ELF-1 (cell line): ENCODE measurements at regions not wholly inside any gene's neighbourhood (a gene's known extent, or its start where the extent isn't known, plus 50 kb on each side); places are given as distances from the start of the nearest gene placed in this dataset.
"Not testable (repeated sequence)": the region's sequence is repeated elsewhere in the genome, so short reads cannot be mapped to it uniquely, and the experiment has no call there.

Source experiments
- DNase-seq: peaks from one replicate; pipeline ENCODE4 v3.0.0-alpha.2; 2016; ENCODE audit warnings: low read depth, low spot score

DNA sequence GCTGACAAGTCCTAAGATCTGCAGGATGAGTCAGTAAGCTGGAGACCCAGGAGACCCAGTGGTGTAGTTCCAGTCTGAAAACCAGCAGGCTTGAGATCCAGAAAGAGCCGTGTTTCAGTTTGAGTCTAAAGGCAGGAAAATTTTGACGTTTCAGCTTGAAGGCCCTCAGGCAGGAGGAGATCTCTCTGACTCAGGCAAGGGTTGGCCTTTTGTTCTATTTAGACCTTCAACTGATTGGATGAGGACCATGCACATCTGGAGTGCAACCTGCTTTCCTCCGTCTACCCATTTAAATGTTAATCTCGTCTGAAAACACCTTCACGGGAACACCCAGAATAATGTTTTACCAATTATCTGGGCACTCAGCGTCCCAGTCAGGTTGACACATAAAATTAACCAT lies 69.5 kb downstream of the NPIPA7 start:
- DNase-seq: not testable (repeated sequence)

DNA sequence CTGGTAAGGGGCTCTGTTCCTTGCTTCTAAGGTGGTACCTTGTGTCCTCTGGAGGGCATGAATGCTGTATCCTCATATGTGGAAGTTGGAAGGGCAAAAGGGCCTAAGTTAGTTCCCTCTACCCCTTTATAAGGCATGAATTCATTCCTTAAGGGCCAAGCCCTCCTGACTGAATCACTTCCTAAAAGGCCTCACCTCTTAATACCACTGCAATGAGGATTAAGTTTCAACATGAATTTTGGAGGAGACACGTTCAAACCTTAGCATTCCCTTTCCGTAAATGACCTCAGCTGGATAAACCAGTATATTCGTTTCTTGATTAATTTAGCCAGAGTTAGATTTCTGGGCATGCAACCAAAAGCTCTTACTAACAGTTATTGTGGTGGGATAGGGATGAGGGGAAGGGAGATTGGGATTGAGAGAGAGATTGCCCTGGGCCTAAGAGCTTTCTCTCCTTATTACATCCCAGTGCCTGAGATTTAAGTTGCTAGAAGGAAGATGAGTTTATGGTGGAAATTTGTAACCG lies 70.8 kb downstream of the NPIPA7 start:
- not testable (repeated sequence) for DNase-seq

DNA sequence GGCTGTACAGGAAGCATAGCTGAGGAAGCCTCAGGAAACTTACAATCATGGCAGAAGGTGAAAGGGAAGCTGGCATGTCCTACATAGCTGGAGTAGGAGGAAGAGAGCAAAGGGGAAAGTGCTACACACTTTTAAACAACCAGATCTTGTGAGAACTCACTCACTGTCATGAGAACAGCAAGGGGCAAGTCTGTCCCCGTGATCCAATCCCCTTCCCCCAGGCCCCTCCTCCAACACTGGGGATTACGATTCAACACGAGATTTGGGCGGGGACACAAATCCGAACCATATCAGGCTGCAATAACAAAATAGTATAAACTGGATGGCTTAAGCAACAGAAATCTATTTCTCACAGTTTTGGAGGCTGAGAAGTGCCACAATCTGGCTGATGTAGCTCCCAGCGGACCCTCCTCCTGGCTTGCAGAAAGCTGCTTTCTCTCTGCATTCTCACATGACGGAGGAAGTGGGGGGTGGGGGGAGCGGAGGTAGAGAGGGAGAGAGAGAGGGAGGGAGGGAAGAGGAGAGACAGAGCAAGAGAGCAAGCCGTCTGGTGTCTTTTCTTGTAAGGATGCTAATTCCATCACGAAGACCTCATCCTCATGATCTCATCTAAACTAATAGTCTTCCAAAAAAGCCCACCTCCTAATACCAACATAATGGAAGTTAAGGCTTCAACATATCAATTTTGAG lies 72.9 kb downstream of the NPIPA7 start:
- DNase-seq: not testable (repeated sequence)

DNA sequence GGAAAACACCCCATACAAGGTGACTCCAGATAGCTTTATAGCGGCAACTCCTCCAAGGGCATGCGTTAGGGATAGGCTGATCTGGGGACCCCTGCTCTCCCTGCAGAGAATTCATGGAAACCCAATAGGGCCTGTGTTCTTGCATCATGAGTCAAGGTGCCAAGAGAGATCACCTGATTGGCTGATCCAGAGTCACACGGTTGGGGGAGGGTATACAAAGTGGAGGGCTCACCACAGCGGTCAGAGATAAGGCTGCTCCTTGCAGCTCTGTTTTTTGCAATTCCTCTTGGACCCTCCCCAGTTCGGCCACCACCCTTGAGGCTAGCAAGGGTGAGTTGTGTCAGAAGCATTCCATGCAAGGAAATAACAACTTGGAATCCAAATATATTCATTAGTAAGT lies 79.6 kb downstream of the NPIPA7 start:
- not testable (repeated sequence) for DNase-seq

DNA sequence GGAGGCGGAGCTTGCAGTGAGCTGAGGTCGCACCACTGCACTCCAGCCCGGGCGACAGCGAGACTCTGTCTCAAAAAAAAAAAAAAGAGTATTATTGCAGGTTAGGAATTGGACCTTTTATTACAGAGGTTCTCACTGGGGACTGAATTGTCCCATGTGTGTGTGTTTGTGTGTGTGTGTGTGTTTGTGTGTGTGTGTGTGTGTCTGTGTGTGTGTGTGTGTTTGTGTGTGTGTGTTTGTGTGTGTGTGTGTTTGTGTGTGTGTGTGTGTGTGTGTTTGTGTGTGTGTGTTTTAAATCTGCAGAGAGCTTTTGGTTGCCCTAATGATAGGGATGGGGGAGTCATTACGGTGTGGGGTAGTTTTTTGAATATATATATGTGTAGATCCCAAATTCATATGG lies 84.9 kb downstream of the NPIPA7 start:
- DNase-seq: not testable (repeated sequence)

DNA sequence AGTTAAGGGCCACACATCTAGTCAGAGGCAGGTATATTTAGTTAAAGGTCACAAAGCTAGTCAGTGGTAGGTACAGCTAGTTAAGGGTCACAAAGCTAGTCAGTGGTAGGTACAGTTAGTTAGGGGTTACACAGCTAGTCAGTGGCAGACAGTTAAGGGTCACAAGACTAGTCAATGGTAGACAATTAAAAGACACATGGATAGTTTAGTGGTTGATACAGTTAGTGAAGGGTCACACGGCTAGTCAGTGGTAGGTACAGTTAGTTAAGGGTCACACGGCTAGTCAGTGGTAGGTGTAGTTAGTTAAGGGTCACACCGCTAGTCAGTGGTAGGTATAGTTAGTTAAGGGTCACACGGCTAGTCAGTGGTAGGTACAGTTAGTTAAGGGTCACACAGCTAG lies 110.0 kb downstream of the NPIPA7 start:
- DNase-seq: not testable (repeated sequence)

DNA sequence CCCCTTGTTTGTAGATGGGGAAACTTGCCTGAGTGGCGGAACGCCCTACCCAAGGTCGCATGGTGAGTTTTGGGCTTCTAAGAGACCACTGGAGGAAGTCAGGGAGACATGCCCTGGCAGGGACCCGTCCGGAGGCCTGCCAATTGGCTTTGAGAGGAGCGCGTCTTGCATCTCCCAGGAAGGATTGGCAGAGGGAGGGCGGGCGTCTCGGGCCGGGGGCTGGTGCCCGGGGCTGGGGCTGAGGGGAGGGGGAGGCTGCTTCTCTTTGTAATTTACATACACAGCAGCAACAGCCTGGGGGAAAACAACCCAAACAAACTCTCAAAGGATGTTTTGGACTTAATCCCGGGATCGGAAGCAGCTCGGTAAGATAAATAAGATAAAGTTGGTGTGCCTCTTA lies 110.5 kb downstream of the NPIPA7 start:
- DNase-seq: not testable (repeated sequence)

DNA sequence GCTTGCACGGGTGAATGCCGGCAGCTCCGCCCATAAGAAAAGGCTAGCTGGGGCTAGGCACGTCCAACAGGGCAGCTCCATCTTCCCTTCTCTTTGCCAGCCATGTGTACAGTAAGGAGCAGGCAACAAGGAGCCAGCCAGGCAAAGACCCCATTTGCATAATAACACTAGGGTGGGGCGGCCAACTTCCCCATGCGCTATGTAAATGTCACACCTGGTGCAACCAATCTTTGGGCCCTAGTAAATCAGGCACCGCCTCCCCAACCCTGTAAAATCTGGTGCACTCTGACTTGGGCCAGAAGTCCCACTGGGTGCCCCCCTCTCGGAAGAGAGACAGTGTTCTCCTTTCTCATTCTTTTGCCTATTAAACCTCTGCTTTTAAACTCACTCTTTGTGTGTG lies 115.2 kb downstream of the NPIPA7 start:
- DNase-seq: not testable (repeated sequence)

DNA sequence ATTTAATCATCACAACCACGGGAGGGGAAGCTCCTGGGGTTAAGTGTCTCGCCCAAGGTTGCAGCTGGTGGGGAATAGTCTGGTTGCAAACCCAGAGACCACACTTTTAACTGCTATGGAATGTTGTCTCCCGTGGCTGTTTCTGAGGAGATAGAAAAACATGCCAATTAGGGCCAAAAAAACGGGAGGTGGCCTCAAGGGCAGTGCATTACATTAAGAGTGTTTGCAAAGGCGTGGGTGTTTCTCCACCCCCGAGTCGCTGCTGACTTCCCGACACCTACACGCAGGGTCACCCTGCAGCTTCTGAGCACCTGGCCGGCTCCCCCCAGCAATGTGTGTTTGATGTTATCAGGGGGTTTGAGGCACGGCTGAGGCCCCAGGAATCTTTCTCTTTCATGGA lies 116.1 kb downstream of the NPIPA7 start:
- not testable (repeated sequence) for DNase-seq

DNA sequence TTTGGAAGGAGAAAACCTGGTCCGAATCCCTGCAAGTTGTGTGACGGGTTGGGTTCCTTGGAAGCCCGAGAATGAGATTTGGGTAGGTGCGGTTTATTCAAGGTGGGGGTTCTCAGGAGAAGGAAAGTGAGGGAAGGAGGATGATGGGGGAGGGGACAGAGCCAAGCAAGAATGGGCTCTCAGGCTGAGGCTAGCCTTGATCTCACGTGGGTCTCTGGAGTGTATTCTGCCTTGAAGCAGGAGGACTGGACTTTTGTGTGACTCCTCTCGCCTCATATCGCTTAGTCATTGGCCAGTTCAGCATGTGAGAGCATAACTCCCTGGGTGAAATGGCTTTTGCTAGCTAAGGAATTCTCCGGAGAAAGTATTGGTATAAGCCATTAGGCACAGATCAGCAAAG lies 120.9 kb downstream of the NPIPA7 start:
- DNase-seq: not testable (repeated sequence)

DNA sequence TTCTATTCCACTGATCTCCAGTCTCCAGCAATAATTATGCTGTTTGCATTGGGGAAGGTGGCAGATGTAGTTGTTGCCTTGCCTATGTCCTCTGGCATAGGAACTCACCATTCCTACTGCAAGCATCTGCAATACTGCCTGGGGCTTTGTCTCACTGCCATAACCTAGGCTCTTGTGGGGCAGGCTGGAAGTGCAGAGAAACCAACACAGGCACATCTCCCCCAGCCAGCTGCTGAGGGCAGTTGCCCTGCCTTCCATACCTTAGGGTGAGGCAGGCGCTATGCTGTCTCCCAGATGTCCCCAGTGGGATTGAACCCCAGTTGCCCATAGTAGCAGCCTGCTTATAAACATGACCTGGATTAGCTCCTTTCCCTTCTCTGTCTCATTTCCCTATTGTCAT lies 128.1 kb downstream of the NPIPA7 start:
- not testable (repeated sequence) for DNase-seq

DNA sequence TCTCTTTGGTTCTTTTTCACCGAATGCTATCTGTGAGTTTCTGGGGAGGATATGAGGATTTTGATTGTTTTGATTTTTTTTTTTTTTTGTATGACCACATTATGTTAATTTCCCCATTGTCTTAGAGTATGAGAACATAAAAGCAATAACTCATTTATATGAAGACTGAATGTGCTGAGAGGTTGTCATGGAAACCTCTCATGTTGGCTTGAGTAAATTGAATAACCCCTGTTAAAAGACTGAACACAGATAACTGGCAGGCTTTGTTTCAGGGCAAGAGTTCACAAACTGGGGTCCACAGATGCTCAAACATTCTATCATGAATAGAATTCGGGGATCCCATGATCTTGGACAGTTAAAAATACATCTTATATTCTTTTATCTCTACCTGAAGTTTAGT lies 129.4 kb downstream of the NPIPA7 start:
- not testable (repeated sequence) for DNase-seq

DNA sequence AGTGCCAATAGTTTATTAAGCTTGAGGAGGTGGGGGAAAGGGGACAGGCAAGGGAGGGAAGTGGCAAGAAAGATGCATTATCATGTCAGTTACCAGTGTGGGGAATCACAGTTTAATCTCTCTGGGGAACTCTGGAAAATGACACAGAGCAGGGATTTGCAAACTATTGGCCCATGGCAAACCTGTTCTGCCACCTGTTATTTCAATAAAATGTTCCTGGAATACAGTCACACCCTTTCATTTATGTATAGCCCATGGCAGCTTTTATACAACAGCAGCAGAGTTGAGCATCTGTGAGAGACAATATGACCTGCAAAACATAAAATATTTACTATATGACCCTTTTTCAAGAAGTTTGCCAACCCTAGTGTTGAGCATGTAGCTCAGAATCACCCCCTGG lies 140.5 kb downstream of the NPIPA7 start:
- DNase-seq: not testable (repeated sequence)

DNA sequence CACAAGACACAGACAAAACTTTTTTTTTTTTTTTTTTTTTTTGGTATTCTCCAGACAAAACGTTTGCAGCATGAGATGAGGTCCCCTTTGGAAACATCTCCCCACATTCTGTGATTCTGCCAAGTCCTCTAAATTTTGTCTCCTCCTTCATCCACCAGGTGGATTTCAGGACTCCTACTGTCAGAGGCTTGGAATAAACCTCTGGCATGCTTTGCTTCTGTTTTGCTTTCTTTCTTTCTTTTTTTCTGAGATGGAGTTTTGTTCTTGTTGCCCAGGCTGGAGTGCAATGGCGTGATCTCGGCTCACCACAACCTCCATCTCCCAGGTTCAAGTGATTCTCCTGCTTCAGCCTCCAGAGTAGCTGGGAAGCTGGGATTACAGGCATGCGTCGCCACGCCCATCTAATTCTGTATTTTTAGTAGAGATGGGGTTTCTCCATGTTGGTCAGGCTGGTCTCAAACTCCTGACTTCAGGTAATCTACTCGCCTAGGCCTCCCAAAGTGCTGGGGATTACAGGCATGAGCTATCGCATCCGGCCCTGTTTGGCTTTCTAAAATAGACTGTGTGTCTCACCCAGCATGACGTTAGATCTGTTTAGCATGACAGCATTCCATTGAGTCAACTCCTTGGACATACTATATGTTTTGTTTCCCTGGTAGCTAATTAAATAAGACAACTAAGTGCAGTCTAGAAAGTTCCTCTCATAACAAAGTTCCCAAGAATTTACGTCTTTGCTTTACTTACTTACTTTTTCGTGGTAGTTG lies 142.5 kb downstream of the NPIPA7 start:
- DNase-seq: not testable (repeated sequence)

DNA sequence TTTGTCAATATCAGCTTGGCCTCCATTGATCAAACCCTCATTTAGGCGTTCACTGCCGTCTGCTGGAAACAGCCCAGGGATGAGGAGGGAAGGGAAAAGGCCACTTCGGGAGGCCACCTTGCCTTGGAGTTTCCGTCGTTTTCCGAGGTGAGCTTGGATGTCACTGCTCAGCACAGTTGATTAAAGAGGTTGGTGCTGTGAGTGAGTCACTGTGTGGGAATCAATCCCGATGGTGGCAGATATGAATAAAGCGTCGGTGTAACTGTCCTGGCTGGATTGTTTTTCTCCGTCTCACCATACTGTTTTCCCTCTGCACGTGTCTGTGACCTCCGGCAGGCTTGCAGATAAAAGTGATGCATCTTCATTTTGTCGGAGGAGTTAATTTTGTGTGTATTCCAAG lies 148.1 kb downstream of the NPIPA7 start:
- not testable (repeated sequence) for DNase-seq

DNA sequence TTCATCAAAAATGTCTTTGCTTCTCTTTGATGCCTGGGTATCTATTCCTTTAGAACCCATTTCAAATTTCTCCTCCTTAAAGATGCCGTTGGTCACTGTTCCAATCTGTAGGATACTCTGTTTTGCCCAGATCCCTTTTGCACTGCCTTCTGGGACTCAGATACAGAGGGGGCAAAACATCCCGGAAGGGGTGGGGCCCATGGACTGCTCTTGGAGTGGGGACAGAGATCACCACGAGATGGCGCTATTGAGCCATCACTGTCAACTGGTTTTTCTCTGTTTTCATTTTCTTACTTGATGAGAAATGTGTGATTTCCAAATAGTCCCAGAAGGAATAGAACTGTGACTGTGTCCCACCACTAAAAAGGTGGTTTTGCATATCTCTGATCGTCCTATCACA lies 151.8 kb downstream of the NPIPA7 start:
- not testable (repeated sequence) for DNase-seq

DNA sequence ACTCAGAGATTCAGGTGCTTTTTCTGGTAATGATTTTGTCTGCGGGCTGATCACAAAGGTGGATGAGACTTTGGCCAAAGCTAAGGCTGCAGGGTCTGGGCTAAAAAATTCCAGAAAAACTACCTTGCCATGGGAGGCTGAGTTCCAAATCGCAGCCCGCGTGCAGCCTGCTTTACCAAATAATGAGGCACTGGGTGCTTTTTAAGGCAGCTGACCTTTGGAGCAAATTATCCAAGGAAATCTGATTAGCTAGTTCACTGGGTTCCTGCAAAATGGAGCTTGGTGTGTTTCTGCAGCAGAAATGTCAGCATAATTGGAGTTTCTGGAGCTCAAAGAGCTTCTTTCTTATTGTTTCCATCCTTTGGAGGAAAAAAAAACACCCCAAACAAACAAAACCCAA lies 156.6 kb downstream of the NPIPA7 start:
- not testable (repeated sequence) for DNase-seq

DNA sequence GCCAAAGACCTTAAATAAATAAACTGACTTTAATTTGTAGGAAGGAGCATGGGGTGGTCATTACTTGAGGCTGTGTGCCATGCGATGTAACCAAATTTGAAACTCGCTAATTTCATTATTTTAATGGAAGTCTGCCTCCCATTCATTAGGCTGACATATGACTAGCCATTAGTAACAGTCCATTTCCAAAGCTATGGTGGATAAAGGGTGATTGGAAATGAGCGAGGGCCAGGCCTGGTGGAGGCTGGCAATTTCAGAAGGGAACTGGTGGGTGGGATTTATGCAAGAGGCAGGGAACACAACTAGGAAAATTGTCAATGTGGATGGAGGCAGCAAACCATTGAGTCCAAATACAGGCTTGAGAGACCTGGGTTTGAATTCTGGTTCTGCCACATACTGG lies 157.2 kb downstream of the NPIPA7 start:
- not testable (repeated sequence) for DNase-seq

DNA sequence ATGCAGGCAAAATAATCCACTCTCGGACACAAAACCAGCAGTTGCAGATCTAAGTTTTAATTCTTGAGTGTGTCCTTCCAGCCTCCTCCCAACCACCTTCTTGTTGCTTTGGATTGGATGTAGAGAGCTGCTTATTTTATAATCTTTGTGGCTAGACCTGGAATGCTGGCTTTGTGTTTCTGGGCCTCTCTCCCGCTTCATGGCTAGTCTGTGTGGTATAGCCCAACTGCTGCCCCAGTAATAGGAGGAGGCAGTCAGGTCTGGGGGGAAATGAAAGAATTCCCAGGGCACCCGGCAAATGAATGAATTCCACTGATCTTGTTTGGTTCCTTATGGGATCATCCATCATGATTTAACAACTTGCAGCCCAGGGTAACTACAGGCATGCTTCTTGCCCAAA lies 170.8 kb downstream of the NPIPA7 start:
- DNase-seq: not testable (repeated sequence)

DNA sequence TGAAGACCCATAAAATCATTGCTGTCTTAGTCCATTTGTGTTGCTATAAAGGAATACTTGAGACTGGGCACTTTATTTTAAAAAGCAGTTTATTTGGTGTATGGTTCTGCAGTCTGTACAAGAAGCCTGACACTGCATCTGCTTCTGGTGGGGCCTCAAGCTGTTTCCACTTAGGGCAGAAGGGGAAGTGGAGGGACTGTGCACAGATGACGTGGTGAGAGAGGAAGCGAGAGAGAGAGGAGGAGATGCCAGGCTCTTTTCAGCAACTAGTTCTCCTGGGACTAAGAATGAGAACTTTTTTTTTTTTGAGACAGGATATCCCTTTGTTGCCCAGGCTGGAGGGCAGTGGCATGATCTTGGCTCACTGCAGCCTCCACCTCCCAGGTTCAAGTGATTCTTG lies 171.9 kb downstream of the NPIPA7 start:
- DNase-seq: not testable (repeated sequence)

DNA sequence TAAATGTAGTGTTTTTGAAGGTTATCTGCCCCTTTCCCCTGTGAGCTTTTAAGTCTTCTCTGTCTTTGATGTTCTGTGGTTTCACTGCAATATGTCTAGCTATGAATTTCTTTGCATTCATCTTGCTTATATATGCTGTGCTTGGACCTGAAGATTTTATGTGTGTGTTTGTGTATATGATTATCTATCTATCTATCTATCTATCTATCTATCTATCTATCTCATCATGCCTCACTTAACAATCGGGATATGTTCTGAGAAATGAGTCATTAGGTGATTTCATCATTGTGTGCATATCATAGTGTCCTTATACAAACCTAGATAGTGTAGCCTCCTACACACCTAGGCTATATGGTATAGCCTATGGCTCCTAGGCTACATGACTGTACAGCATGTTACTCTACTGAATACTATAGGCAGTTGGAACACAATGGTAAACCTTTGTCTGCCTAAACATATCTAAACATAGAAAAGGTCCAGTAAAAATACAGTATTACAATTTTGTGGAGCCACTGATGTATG lies 173.9 kb downstream of the NPIPA7 start:
- not testable (repeated sequence) for DNase-seq

DNA sequence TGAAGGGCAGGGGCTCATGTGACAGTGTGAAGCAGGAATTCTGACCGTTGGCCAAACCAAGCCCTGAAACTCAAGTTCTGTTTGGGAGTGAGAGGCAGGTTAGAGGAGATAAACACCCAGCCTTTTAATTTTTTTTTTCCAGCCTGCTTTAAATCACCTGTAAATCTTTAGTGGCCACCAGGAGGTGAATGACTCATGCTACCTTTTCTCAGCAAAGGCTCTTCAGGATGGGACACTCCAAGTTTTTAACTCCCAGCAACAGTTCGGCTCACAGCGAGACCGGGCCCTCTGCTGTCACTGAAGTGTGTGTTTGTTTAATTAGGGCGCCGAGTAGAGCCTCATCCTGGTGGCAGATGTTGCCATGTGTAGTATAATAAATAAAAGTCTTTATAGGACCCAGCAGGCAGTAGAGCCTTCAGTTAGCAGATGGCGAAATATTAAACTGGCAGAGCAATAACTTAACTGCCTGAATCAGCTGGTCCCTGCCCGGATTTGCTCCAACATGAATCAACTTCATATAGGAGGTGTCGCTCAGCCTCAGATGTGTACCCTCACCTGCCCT lies 180.3 kb downstream of the NPIPA7 start:
- DNase-seq: not testable (repeated sequence)
